ENCODE measurements at regions not wholly inside any gene's neighbourhood (a gene's known extent, or its start where the extent isn't known, plus 50 kb on each side); places are given as distances from the start of the nearest gene placed in this dataset.

GRCh38 chr5:87803352-87803751 is 390.6 kb upstream of the CCNH start:
- no peak for TF ChIP-seq CTCF (IDR thresholded peaks at IDR 0.05)
- TF ChIP-seq POLR2A (IDR thresholded peaks at IDR 0.05) = no peak
- no peak for TF ChIP-seq POLR2AphosphoS5 (IDR thresholded peaks at IDR 0.05)

Data from breast epithelium (tissue), 3 donors.